OCI-M2 (cell line): ENCODE measurements at regions not wholly inside any gene's neighbourhood (a gene's known extent, or its start where the extent isn't known, plus 50 kb on each side); places are given as distances from the start of the nearest gene placed in this dataset.

Experiments
- DNase-seq: peaks from one replicate; lab custom pipeline; 2025; ENCODE audit not compliant: unreplicated experiment; lab: John Stamatoyannopoulos, UW

DNA sequence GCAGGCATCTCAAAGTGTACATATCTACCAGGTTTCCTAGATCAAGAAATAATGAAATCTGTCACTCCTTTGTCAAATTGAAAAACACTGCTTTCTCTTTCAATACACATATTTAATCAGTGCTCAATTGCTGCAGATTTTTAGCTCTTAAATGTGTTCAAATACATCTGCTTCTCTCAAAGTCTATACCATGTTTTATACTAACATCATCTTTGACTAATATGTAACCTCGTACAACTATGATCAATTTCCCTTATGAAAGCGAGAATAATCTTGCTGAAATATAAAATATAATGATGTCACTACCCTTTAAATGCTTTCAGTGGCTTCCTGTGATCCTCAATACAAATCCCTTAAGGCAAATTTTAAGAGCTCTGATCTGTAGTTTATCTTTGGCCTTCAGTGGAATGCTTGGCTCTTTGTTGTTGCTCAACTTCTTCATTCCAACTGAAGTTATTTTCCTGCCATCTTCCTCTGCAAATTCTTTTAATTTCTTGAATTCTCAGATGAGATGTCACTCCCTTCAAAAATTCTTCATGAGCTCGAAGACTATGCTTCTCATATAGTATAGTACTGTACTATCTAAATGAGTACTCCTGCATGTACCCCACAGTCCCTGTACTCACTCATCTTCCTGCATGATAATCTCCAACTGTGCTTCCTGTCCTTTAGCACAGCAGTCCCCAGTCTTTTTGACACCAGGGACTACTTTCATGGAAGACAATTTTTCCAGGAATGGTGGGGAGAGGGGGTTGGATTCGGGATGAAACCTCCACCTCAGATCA, 545.1 kb upstream of the GJE1 start:
- DNase-seq, result no peak

DNA sequence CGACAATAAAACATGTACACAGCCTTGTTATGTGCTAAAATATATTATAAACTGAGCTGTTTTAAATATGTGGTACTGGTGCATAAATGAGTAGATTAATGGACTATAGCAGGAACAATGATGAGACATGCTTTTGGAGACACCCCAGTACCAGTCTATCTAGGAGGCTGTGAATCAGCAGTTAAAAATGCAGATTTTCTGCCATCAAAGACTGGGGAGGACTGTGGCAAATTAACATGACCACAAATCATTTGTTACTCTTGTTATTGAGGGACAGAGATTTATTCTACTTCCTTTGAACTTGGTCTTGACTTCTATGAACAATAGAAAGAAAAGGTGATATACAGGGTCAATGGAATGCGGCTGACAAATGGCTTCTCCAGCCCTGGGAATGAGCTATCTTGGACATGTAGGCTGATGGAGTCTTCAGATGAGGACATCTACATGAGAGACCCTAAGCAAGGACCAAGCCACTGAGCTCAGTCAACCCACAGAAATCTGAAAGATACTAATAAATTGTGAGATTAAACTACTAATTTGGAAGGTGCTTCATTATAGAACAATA, 551.7 kb upstream of the GJE1 start:
- no peak for DNase-seq

DNA sequence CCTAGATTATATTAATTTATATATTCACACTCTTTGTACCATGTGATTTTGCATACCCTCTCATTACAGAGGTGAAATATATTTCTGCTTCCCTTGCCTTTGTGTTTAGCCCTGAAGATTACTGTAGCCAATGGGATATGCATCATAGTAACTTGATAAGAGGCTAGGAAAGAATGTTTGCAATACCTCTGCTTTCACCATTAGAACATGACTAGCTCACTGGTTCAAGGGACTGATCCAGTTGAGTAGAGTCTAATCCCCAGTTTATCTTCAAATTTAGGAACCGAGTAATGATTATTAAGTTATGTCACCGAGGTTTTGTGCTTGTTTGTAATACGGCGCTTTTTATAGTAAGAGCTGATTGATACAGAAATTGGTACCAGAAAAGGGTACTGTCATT, 552.6 kb upstream of the GJE1 start:
- no peak for DNase-seq

DNA sequence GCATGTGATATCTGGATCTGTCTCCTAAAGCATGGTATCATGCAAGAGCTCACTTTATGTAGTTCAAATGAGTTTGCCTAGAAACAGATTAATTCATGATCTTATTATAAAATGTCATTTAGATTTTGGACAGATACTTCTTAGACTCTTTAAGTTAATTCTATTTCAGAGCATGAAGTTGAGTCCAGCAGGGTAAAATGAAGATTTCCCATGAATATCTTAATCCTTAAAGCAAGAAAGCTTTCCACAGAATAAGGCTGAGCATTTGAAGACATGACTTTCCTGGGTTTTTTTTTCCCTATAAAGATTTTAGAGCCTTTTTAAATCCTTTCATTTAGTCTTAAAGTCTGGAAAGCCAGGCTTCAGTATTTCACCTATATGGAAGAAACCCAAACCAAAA, 556.0 kb upstream of the GJE1 start:
- DNase-seq, result no peak

DNA sequence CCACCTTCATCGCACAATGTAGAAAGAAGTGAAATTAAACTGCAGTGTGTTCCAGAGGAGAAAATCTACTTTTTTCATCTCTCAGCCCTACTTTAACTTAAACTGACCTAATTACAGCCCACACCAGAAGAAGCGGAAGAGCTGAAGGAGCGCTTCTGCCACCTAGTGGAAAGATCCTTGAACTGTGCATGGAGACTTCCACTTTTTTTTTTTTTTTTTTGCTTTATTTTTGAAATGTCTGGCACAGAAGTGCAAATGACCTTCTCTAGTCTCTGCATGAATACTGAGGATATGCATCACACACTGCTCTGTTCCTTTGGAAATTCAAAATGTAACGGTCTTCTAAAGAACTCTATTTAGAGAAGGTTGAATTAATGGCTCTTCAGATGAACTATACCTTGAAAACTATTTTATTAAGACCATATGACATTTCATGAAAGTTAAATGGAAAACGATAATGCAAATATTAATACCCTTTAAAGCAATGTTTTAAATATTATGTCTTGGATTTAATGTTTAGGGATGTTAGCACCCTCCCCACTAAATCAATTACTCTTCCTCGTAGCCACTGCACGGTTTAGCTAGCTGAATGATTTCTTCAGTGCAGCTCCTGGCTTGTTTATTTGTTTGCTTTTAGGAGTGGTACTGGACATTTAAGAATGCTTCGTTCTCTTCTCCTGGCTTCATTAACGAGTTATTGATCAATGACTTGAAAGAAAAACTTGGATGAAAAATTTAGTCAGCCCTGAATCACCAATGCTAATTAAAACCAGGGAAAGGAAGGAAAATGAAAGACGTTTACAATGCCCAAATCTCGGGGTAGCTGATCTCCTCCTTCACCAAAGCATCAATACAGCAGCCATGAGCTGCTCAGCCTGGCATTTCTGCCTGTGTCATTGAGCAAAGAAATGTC, 569.6 kb upstream of the GJE1 start:
- DNase-seq, result peak; percentile 50

DNA sequence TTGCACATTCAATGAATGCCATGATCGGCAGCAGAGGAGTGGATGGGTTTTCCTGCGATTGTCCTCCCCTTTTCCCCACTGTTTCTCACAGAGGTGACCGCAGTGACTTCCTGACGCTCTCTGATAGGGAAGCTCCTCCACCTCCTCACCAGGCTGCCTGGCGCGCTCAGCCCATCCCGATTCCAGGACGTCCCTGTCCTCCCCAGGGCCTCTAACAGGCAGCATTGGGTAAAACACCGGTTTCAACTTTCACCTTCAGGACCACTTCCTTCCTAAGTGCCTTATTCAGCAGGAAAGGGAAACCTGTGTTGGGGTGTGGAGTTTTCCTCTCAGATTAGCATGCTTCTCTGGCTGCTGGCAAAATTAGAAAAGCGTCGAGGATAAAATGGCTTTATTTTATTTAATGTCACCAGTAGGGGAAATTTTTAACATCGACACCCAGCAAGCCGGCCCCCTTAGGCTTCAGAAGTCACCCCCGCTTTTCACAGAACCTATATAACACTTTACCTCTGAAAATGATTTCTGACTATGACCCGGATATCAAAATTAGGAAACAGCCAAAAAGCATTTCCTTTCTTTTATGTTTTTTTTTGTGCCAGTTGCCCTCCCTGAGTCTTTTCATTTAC, 570.4 kb upstream of the GJE1 start:
- peak; percentile 66 for DNase-seq

DNA sequence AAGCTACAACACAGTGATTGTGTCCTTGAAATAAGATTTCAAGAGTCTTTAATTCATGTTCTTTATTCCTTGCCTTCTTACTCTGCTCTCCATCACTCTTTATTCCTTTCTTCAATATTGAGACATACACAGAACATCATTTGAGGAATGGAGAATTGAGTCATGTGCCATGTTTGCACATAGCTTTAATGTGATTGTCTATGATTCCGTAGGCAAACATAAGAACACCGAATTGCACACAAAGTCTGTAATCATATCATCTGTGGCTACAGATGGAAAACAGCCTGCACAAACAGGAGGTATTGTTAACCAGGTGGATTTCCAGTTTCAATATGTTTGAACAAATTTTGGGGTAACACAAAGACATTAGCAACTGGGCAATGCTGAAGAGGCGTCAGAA, 571.6 kb upstream of the GJE1 start:
- no peak for DNase-seq

DNA sequence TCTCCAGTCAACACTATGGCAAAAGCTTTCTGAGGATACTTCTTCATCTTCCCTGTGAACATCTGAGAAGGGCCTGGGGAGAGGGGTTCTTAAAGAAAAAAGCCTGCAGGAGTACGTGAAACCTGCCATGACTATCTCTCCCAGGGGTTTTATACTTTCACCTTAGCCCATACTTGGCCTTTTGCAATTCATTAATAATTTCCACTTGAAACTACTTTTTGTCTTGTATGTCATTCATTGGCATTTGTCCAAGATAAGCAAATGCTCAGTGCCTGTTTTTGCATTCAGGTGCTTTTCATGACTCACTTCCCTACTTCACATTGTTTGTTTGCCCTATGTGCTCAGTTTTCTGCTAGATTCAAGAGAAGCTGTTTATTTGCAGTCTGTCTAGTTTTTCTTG, 580.3 kb upstream of the GJE1 start:
- DNase-seq, result no peak

DNA sequence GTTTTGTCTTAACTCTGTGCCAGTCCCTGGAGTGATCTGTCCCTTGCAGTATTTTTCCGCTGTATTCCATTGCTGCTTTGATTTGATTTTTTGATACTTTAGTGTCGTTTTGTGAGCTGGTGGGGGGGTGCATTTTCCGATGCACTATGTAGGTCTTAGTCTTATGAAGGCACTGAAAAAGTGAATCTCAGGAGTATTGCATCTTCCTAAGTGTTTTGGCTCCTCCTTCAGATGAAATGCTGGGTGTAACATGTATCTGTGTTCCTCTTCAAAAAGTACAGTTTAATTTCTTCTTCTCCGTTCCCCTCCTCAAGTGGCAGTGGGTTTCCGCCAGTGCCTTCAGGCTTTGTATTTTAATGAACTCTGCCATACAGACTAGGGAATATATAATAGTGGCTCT, 580.7 kb upstream of the GJE1 start:
- DNase-seq, result no peak

DNA sequence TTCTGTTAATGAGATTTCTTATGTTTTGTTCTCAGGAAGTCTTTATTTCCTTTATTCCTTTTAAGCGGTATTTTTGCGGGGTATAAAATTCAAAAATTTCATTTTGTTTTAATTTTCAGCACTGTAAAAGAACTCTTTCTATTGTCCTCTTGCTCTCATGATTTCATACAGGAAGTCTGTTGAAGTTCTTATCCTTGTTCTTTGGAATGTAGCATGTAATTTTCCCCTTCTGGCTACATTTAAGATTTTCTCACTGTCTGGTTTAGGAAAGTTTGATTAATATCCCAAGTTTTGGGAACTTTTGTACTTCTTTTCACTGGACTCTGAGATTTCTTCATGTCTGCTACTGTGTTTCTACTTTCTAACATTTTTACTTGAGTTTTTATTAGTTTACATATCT, 581.4 kb upstream of the GJE1 start:
- DNase-seq, result no peak

DNA sequence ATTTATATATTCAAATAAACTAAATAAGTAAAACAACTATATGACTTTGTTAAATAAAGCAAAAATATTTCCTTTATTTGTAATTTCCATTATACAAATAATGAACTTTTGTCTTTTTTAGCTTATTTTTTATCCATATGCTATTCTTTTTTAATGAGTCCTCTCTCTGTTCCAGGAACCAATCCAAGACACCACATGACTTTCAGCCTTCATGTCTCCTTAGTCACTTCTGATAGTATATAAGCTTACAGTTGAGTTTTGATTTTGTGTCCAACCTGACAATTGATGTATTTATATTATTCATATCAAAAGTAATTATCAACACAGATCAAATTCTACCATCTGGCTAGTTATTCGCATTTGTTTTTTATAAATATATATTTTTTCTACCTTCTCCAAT, 582.3 kb upstream of the GJE1 start:
- DNase-seq, result no peak

DNA sequence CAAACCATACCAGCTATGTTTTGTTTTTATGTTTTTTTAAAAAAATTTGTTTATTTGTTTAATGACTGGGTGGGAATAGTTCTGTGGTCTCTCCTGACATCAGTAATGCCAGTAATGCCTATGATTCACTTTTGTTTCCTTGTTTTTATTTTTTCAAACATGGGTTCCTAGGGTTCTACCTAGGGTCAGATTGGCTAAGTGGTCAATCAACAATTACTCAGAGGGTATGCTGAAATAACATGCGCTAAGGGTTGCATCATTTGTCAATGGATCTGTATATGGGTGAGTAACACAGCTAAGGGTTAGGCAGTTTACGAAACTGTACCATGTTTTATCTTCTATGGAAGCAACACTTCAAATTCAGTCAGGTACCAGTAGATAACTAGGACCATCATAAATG, 583.8 kb upstream of the GJE1 start:
- DNase-seq, result no peak

DNA sequence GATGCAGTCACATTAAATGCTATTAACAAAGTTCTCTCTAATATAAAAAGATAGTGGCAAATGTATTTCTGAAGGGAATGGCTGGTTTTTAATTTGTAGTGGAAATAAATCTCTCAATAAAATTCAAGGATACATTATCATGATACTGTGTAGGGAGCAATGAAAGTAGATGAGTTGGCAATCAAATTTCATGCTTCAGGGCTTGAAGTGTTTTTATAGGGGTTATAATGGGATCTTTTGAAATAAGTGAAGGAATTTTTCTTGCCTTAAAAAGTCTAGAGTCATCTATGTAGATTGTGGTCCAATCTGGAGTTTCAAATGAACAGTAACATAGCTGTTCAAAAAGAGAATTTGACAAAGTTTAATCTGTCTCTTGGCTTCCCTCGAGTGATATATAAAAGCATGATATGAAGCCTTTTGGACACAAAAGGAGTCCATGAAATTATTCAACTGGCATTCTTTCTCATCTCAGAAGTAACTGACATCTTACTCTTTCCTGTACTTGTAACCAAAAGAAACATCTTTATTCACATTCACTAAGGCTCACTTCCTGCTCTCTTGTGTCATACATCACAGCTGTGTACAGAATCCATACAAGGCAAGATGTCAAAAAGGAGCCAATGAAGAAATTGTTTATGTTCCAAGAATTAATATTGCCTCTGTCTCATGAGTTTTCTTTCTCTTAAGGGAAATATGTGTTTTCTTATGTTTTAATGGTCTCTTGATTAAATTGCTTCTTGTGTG, 591.0 kb upstream of the GJE1 start:
- DNase-seq, result no peak

DNA sequence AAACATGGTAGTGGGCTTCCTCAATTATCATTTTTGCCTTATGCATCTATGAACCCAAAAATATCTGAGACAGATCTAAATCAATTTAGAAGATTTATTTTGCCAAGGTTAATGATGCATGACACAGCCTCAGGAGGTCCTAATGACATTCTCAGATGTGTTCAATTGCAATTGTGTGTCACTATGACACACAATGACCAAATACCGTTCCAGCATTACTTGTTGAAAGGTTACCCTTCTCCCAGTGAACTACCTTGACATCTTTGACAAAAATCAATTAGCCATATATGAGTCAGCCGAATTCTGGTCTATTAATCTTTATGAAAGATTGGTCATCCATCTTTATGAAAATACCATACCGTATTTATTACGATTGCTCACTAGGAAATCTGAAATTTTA, 592.5 kb upstream of the GJE1 start:
- DNase-seq, result no peak

DNA sequence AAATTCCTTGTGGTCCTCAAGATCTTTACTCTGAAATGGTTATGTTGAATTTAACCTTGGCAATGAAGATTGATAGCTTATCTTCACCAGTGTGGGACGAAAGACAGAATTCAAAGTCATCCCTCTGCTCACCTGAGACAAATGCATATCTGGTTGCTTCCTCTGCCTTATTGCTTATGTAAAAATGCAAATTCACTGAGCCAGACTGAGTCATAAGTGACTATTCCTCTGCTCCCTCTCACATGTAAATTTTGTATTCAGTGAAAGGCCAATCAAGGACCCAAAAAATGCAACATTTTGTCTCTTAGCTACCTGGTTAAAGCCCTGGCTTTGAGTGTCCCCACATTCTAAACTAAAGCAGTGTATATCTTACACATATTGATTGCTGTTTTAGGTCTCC, 593.1 kb upstream of the GJE1 start:
- DNase-seq, result no peak

DNA sequence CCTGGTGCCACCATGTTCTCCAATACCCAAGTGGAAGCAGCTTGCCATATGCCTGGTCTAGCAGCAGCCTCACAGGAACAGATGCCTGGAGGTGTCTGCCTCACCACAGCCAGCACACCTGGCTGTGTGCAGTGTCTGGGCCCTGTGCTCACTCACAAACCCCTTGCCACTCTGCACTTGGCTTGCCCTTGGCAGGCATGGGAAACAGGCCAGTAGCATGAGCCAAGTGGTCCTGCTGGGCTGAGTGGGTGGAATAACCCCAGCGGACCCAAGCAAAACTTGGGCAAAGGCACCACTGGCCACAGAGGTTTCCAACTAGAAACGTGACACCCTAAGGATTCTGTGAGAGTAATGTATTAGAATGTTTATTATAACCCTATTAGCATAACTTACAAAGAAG, 600.5 kb upstream of the GJE1 start:
- no peak for DNase-seq

DNA sequence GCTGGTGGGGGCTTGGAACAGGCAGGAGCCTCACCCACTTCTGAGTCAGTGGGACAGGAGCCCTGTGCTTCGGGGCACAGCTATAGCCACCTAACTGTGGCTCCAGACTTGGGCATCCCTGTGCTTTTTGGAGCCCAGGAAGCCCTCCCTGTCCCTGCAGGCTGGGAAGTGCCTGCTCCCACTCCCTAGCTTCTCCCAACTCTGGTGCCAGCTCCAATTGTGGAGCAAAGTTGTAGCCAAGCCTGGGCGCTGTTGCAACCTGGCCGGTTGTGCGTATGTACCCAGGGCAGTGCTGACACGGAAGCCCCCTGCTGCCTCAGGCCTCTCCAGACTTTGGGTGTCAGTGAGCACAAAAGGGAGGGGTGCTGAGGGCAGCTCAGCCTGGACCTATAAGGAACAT, 601.7 kb upstream of the GJE1 start:
- DNase-seq, result no peak

DNA sequence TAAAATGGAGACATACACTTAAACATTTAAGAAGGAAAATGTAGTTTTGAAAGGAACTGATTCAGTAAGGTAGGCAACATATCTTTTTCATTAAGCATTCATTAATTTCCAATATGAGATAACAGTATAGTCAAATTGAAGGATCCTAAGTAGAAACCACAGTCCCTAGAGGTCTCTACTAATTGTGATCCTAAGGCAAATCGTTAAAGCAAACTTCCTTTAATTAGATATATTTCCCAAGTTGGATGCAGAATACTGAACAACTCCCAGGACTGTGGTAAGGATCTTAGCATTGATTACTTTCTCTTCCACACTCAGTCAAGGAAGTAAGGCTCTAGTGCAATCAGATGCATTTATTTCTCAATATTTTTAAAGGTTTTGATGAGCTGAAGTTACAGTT, 604.1 kb upstream of the GJE1 start:
- DNase-seq, result no peak

DNA sequence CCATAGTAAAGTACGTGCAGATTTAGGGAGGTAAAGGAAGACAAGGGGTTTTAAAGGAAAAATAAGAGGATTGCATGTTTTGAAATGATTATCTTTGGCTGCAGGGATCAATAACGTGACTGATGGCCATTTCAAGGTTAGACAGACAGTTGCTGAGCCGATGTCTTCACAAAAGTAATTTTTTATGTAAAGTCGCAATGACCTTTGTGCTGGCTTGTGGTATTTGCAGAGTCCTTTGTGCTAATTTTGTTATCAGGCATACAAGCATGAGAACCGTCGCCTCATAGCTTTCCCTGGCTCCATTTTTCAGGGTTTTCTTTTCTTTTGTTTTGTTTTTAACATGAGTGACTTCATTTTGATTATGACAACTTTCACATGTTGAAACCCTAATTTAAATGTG, 605.7 kb upstream of the GJE1 start:
- no peak for DNase-seq

DNA sequence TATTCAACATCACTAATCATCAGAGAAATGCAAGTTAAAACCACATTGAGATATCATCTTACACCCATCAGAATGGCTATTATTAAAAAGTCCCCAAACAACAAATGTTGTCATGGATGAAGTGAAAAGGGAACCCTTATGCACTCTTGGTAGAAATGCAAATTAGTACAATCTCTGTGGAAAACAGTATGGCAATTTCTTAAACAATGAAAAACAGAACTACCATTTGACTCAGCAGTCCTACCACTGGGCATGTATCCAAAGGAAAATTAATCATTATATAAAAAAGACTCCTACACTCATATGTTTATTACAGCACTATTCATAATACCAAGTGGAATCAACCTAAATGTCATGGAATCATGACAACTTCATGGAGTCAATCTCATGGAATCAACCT, 611.3 kb upstream of the GJE1 start:
- no peak for DNase-seq

DNA sequence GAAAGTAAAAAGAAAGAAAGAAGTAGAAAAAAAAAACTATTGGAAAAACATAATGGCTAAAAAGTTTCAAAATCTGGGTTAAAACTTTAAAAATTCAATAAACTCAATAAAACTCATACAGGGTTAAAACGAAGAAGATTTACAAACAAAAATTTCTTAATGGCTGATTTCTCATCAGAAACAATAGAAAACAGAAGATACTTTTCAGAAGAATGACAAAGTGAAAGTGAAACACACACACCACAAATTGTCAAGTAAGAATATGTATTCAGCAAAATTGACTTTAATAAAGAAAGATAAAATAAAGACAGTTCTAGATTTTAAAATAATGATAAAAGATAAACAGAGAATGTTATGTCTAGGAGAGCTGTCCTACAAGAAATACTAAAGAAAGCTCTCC, 618.9 kb upstream of the GJE1 start:
- DNase-seq, result no peak
